Astrocyte of the cerebellum (primary cell): ENCODE measurements at regions not wholly inside any gene's neighbourhood (a gene's known extent, or its start where the extent isn't known, plus 50 kb on each side); places are given as distances from the start of the nearest gene placed in this dataset.

Experiments
- DNase-seq: peaks from one replicate; pipeline ENCODE4 v3.0.0-alpha.2; 2011; ENCODE audit warnings: low read depth
- H3K4me3 ChIP-seq: 2 replicates; pipeline ENCODE4 v1.5.1; 2011; ENCODE audit warnings: mild to moderate bottlenecking, low read depth, low read length, moderate library complexity
- CTCF ChIP-seq: IDR thresholded peaks from 2 replicates; pipeline ENCODE4 v1.5.1; 2012; ENCODE audit warnings: low read length, low read depth, moderate library complexity, mild to moderate bottlenecking; ENCODE audit errors: missing control alignments
- in situ Hi-C: cut with HindIII; loops from 2 replicates; pipeline ENCODE4 v1.10.0; 2017; ENCODE audit warnings: low sequenced_read_pairs

DNA sequence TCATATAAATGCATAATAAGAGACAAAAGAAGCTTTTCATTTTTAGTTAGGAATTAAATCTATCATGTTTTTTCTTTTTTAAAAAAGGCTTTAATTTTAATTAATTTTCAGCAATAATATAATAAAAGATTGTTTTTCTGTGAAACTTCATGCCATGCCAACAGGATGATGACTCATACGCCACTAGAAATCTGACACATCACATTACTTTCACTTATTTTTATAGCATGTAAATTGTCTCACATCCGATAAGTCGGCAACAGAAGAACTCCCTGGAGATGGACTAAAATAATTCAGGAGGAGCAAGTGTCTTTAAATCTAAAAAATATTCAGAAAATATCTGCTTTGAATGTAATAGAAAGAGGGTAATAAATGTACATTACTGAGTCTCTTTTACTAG lies 1024.2 kb upstream of the ACVR2A start:
- TF ChIP-seq CTCF: no peak
- H3K4me3 ChIP-seq: no peak overlapping the region
- in situ Hi-C loops: no loop called here
- peak; percentile 41 for DNase-seq

DNA sequence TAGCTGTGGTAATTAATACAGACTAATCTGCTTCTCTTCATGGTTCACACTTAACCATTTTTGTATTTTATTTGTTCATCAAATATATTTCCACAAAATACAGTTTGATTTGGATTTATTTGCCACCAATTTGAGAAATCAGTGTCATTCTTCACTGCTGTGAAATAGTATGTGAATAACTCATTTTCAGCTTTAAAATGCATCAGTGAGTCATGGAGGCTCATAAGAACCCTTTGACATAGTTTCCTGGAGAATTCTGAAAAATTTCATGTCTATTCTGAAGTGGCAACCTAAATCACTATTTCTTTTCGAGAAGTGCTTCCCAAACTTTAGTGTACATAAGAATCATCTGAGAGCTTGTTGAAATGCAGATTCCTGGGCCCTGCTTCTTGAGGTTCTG lies 1026.7 kb upstream of the ACVR2A start:
- in situ Hi-C loops: no loop called here
- H3K4me3 ChIP-seq: no peak overlapping the region
- no peak for DNase-seq
- TF ChIP-seq CTCF: no peak

- no peak overlapping the region for H3K4me3 ChIP-seq
- in situ Hi-C loops: no loop called here
- no peak for TF ChIP-seq CTCF
- no peak for DNase-seq
Observed at GRCh38 chr2:146817613-146818012, 1027.2 kb upstream of the ACVR2A start.

DNA sequence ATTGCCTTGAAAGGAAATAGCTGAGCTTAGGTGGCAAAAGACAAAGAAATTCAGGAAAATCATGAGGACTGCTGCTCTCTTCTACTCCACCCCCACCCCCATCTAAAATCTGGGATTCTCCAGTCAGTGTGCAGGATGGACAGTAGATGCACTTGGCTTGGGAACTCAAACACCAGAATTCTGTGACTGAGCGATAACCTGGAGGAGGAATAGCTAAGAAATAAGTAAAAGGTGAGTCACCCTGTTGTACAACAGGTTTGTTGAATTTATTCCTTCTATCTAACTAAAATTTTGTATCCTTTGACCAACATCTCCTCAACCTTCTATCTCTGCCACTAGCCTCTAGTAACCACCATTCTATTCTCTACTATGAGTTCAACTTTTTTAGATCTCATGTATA lies 1029.9 kb upstream of the ACVR2A start:
- no peak for TF ChIP-seq CTCF

DNA sequence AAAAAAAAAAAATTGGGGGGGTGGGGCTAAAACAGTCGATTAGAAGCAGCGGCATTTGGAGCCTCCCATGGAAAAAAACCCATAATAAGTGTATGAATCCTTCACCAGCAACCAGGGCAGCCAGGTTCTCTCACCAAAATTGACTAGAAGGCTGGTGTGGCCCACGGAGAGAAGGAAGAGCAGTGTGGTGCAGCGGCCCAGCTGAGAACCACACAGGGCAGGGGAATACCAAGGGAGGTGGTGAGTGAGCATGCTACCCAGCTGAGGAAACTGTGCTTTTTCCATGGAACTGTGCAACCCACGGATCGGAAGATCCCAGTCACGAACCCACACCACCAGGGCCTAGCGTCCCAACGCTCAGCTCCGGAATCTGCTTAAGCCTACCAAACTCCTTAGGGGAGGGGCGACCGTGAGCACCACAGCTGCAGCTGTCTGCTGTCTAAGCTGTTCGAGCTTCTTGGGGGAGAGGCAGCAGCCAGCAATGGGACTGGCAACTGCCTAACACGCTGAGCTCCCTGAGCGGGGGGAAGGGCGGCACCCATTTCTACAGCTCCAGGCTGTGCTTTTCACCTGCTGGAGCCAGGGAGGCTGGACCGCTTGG lies 1037.2 kb upstream of the ACVR2A start:
- H3K4me3 ChIP-seq: no peak overlapping the region
- DNase-seq: no peak
- in situ Hi-C loops: no loop called here
- no peak for TF ChIP-seq CTCF

More for the DNA sequence above, 1029.9 kb upstream of the ACVR2A start:
- no peak overlapping the region for H3K4me3 ChIP-seq
- in situ Hi-C loops: no loop called here
- DNase-seq: no peak

GRCh38 chr2:146806364-146807005 lies 1038.3 kb upstream of the ACVR2A start:
- TF ChIP-seq CTCF: no peak
- H3K4me3 ChIP-seq: no peak overlapping the region
- in situ Hi-C loops: no loop called here
- peak; percentile 31 for DNase-seq

- no peak for TF ChIP-seq CTCF
- no peak for DNase-seq
- in situ Hi-C loops: no loop called here
- no peak overlapping the region for H3K4me3 ChIP-seq
Observed at GRCh38 chr2:146804288-146804687, 1040.5 kb upstream of the ACVR2A start.
